PC-9 (cell line): ENCODE measurements at regions not wholly inside any gene's neighbourhood (a gene's known extent, or its start where the extent isn't known, plus 50 kb on each side); places are given as distances from the start of the nearest gene placed in this dataset.

Experiments used
- BruUV-seq: library from RNA; stranded (reverse); fragments of 400-500 nt; replicated peaks from 2 replicates; lab custom pipeline; 2021; lab: Mats Ljungman, UMichigan
- CTCF ChIA-PET: fragments of 300-600 bp; sonication (Branson Sonifier 250); formaldehyde crosslinking; loops from one replicate; lab custom pipeline; 2022; ENCODE audit warnings: antibody characterized with exemption; lab: Charles Lee
- POLR2A ChIA-PET: fragments of 300-600 bp; sonication (Branson Sonifier 250); formaldehyde crosslinking; loops from one replicate; lab custom pipeline; 2022; ENCODE audit warnings: antibody characterized with exemption; ENCODE audit not compliant: unreplicated experiment; lab: Charles Lee
- DNase-seq, 2 experiments: peaks; one replicate each; pipeline versions ENCODE4 v3.0.0 to v3.0.0-alpha.2; 2015 to 2022; ENCODE audit warnings: mixed read lengths in 1 of 2
- H2AFZ ChIP-seq: fragments of 200-600 bp; sonication (generic); 2 replicates; pipeline ENCODE4 v1.8.1; 2017; ENCODE audit warnings: antibody characterized with exemption
- H3F3A ChIP-seq: fragments of 200-600 bp; sonication (generic); 2 replicates; pipeline ENCODE4 v1.8.1; 2017; ENCODE audit warnings: antibody characterized with exemption, mild to moderate bottlenecking, low read depth; ENCODE audit not compliant: insufficient read depth
- H3K27ac ChIP-seq: fragments of 200-600 bp; sonication (generic); 2 replicates; pipeline ENCODE4 v1.6.1; 2016; ENCODE audit warnings: mixed run types
- H3K27me3 ChIP-seq: fragments of 200-600 bp; sonication (generic); 2 replicates; pipeline ENCODE4 v1.6.1; 2016; ENCODE audit warnings: low read depth, mixed run types; ENCODE audit not compliant: insufficient read depth
- H3K36me3 ChIP-seq: fragments of 200-600 bp; sonication (generic); 2 replicates; pipeline ENCODE4 v1.6.1; 2016; ENCODE audit warnings: low read depth, mixed run types
- H3K4me1 ChIP-seq: fragments of 200-600 bp; sonication (generic); replicated peaks from 2 replicates; pipeline ENCODE4 v1.6.1; 2016; ENCODE audit warnings: mixed run types; ENCODE audit not compliant: insufficient read depth
- H3K4me2 ChIP-seq: fragments of 200-600 bp; sonication (generic); 2 replicates; pipeline ENCODE4 v1.6.1; 2017; ENCODE audit warnings: mixed run types
- H3K4me3 ChIP-seq: fragments of 200-600 bp; sonication (generic); 2 replicates; pipeline ENCODE4 v1.6.1; 2016; ENCODE audit warnings: mixed run types
- H3K79me2 ChIP-seq: fragments of 200-600 bp; sonication (generic); 2 replicates; pipeline ENCODE4 v1.6.1; 2017; ENCODE audit warnings: low read depth, mixed run types
- H3K9me2 ChIP-seq: fragments of 200-600 bp; sonication (generic); 2 replicates; pipeline ENCODE4 v1.8.1; 2017; ENCODE audit warnings: mild to moderate bottlenecking; ENCODE audit not compliant: insufficient read depth
- H3K9me3 ChIP-seq: fragments of 200-600 bp; sonication (generic); 2 replicates; pipeline ENCODE4 v1.8.1; 2016; ENCODE audit warnings: low read depth; ENCODE audit not compliant: insufficient read depth
- H4K20me1 ChIP-seq: fragments of 200-600 bp; sonication (generic); 2 replicates; pipeline ENCODE4 v1.8.1; 2017; ENCODE audit not compliant: insufficient read depth
- EZH2 ChIP-seq: fragments of 200-600 bp; sonication (generic); IDR thresholded peaks from 2 replicates; pipeline ENCODE4 v1.8.0; 2017; ENCODE audit warnings: antibody characterized with exemption, low read depth
- intact Hi-C: fragments of 100-400 bp; cut with micrococcal nuclease; formaldehyde crosslinking; loops from one replicate; pipeline ENCODE4 v1.10.0; 2022; ENCODE audit not compliant: unreplicated experiment
- TF ChIP-seq, protein P1 (sequence below): fragments of 200-600 bp; sonication (generic); conservative IDR thresholded peaks from 2 replicates; pipeline ENCODE4 v1.6.1; 2017; ENCODE audit warnings: mixed run types, antibody characterized with exemption, mild to moderate bottlenecking, moderate library complexity

DNA sequence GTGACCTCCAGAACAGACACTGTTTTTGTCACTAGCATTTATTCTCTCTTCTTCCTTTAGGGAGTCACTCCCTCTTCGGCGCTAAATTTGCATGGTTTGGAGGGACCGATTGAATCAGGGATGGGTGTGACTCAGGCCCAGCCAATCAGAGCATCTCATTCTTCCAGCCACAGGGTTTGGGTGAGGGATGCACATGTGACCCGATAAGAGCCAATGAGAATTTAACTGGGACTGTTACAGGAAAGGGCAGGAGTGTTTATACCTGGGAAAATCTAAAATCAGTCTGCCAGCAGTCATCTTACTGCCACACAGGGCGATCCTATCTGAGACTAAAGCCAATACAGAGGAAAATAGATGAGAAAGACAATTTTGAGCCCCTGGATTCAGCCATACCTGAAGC lies 351.2 kb upstream of the ERCC4 start:
- no peaks in the 10 kb centered on the region for H3F3A ChIP-seq
- no peaks in the 10 kb centered on the region for H3K79me2 ChIP-seq
- BruUV-seq: no TSS peak
- H3K4me3 ChIP-seq: no peak overlapping the region
- H3K9me3 ChIP-seq: no peaks in the 10 kb centered on the region
- H3K4me1 ChIP-seq: no peaks in the 10 kb centered on the region
- H2AFZ ChIP-seq: no peak overlapping the region
- H3K36me3 ChIP-seq: no peaks in the 10 kb centered on the region
- ChIA-PET POLR2A (interaction anchor here (0.6 kb wide), 1 partner anchor 768 kb away, joined by 8 read pairs; no protein-coding TSS in a partner anchor), CTCF (no interaction called here)
- intact Hi-C loops: no loop called here
- no peaks in the 10 kb centered on the region for H3K9me2 ChIP-seq
- no peak overlapping the region for H3K4me2 ChIP-seq
- no peak overlapping the region for H3K27ac ChIP-seq
- H3K27me3 ChIP-seq: no peaks in the 10 kb centered on the region
- TF ChIP-seq, protein P1, sequence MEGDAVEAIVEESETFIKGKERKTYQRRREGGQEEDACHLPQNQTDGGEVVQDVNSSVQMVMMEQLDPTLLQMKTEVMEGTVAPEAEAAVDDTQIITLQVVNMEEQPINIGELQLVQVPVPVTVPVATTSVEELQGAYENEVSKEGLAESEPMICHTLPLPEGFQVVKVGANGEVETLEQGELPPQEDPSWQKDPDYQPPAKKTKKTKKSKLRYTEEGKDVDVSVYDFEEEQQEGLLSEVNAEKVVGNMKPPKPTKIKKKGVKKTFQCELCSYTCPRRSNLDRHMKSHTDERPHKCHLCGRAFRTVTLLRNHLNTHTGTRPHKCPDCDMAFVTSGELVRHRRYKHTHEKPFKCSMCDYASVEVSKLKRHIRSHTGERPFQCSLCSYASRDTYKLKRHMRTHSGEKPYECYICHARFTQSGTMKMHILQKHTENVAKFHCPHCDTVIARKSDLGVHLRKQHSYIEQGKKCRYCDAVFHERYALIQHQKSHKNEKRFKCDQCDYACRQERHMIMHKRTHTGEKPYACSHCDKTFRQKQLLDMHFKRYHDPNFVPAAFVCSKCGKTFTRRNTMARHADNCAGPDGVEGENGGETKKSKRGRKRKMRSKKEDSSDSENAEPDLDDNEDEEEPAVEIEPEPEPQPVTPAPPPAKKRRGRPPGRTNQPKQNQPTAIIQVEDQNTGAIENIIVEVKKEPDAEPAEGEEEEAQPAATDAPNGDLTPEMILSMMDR: no peak
- no peak for TF ChIP-seq EZH2
- H4K20me1 ChIP-seq: no peaks in the 10 kb centered on the region
- no peak for DNase-seq

DNA sequence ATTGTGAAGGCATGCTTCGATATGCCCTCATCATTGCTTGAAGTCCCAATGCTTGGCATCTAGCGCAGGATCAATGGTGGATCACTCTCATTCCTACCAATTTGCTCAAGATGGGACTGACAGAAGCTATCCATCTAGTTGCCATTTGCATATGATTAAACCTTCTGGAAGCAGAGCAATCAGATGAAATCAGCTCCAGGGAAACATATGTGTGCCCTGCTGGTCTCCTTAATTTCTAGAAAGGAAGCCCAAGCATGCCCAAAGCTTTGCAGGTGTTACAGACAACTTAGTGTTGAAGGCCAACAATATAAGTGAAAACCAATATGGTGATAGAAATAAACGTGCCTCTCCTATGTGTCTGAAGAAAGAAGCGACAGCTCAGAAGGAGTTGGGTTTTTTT lies 350.0 kb upstream of the ERCC4 start:
- H3K27ac ChIP-seq: no peak overlapping the region
- no peaks in the 10 kb centered on the region for H3F3A ChIP-seq
- no peaks in the 10 kb centered on the region for H3K27me3 ChIP-seq
- BruUV-seq: no TSS peak
- no peaks in the 10 kb centered on the region for H3K36me3 ChIP-seq
- no peak overlapping the region for H2AFZ ChIP-seq
- no peaks in the 10 kb centered on the region for H3K9me3 ChIP-seq
- H3K9me2 ChIP-seq: no peaks in the 10 kb centered on the region; the same call in 1 of the 2 replicates
- ChIA-PET CTCF (no interaction called here), POLR2A (no interaction called here)
- no peak for TF ChIP-seq EZH2
- TF ChIP-seq, protein P1: no peak
- no peaks in the 10 kb centered on the region for H4K20me1 ChIP-seq
- DNase-seq: no peak
- intact Hi-C loops: no loop called here
- no peak overlapping the region for H3K4me2 ChIP-seq
- H3K4me1 ChIP-seq: no peaks in the 10 kb centered on the region
- no peak overlapping the region for H3K4me3 ChIP-seq
- H3K79me2 ChIP-seq: no peaks in the 10 kb centered on the region

DNA sequence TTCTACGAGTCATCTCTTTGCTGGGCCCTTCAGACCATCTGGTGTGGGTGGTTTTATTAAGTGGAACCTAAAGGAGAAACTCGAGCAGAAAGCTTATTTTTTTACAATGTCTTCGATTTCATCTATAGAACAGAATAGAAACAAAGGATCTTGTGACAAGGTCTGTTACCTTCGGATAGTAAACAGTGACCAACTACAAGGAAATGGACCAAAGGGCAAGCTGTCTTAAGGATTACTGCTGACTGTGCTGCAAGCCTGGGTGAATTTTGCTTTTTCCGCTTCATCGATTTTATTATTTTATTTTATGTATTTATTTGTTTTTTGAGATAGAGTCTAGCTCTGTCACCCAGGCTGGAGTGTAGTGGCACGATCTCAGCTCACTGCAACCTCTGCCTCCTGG lies 348.9 kb upstream of the ERCC4 start:
- TF ChIP-seq, protein P1: no peak
- TF ChIP-seq EZH2: no peak
- H3K4me3 ChIP-seq: no peak overlapping the region
- no peaks in the 10 kb centered on the region for H3K79me2 ChIP-seq
- no peaks in the 10 kb centered on the region for H3K4me1 ChIP-seq
- DNase-seq: no peak
- H3K27ac ChIP-seq: no peak overlapping the region
- no peaks in the 10 kb centered on the region for H3K9me3 ChIP-seq
- no peaks in the 10 kb centered on the region for H4K20me1 ChIP-seq
- H3K36me3 ChIP-seq: no peaks in the 10 kb centered on the region
- no peaks in the 10 kb centered on the region; the same call in 1 of the 2 replicates for H3K9me2 ChIP-seq
- no TSS peak for BruUV-seq
- intact Hi-C loops: no loop called here
- ChIA-PET POLR2A (no interaction called here), CTCF (no interaction called here)
- no peak overlapping the region for H2AFZ ChIP-seq
- no peaks in the 10 kb centered on the region for H3F3A ChIP-seq
- no peaks in the 10 kb centered on the region for H3K27me3 ChIP-seq
- H3K4me2 ChIP-seq: no peak overlapping the region
